Astrocyte of the cerebellum (primary cell): ENCODE measurements at regions not wholly inside any gene's neighbourhood (a gene's known extent, or its start where the extent isn't known, plus 50 kb on each side); places are given as distances from the start of the nearest gene placed in this dataset.

ENCODE experiments used
- DNase-seq: peaks from one replicate; pipeline ENCODE4 v3.0.0-alpha.2; 2011; ENCODE audit warnings: low read depth
- H3K4me3 ChIP-seq: 2 replicates; pipeline ENCODE4 v1.5.1; 2011; ENCODE audit warnings: mild to moderate bottlenecking, low read depth, low read length, moderate library complexity
- in situ Hi-C: cut with HindIII; loops from 2 replicates; pipeline ENCODE4 v1.10.0; 2017; ENCODE audit warnings: low sequenced_read_pairs
- TF ChIP-seq, protein P1 (sequence below): IDR thresholded peaks from 2 replicates; pipeline ENCODE4 v1.5.1; 2012; ENCODE audit warnings: low read length, low read depth, moderate library complexity, mild to moderate bottlenecking; ENCODE audit errors: missing control alignments

DNA sequence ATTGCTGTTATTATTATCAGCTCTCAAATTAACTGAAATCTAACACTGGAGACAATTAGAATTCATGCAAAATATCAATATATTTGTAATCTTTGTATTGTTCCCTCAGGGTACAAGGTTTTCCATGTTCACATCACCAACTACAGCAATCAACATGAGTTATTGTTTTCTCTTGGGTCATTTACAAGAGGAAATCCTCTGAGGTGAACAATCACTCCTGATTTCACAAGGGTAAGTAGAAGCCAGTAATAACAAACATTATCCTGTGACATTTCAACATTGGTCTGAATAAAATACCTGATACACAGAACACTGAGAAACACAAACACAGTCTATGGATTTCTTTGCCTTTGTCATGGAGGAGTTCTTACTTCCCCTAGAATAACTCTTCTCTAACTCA is 174.0 kb downstream of the SUCNR1 start:
- no peak overlapping the region for H3K4me3 ChIP-seq
- TF ChIP-seq, protein P1, sequence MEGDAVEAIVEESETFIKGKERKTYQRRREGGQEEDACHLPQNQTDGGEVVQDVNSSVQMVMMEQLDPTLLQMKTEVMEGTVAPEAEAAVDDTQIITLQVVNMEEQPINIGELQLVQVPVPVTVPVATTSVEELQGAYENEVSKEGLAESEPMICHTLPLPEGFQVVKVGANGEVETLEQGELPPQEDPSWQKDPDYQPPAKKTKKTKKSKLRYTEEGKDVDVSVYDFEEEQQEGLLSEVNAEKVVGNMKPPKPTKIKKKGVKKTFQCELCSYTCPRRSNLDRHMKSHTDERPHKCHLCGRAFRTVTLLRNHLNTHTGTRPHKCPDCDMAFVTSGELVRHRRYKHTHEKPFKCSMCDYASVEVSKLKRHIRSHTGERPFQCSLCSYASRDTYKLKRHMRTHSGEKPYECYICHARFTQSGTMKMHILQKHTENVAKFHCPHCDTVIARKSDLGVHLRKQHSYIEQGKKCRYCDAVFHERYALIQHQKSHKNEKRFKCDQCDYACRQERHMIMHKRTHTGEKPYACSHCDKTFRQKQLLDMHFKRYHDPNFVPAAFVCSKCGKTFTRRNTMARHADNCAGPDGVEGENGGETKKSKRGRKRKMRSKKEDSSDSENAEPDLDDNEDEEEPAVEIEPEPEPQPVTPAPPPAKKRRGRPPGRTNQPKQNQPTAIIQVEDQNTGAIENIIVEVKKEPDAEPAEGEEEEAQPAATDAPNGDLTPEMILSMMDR, result no peak
- no peak for DNase-seq
- in situ Hi-C loops, result no loop called here

DNA sequence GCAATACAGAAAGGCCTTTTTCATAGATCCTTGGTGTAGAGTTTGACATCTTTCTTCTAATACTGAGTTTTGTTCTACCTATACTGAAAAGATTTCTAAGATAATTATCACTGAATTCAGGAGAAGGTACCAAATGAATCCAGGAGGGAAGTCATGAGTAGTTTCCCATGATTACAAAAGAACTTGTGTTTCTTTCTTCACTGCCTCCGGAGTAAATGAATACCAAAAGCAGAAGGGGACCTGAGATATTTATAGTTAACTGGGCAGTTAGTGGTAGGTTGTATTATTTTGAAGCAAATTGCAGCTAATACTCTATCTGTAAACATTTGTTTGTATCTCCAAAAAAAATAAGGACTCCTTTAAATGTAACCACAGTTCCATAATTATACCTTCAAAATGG is 175.4 kb downstream of the SUCNR1 start:
- TF ChIP-seq, protein P1, result no peak
- in situ Hi-C loops, result no loop called here
- no peak for DNase-seq
- H3K4me3 ChIP-seq, result no peak overlapping the region

DNA sequence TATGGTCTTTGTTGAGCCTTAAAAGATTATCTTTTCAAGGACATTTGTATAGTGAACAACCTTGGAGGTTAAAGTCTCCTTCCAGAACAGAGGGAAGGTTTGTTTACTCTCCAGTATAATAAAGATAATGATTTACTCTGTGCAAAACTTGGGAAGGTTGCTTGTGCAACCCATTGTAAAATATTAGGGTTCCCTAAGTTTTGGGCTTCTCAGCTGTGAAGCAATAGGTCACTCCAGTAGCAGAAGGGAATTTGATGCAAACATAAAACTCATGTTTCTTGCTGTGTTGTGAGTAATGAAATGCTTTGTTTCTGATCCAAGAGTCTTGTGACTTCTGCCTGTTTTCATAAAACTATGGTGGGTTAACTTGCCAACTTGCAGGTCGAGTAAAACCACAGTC is 177.5 kb downstream of the SUCNR1 start:
- no peak overlapping the region for H3K4me3 ChIP-seq
- in situ Hi-C loops, result no loop called here
- TF ChIP-seq, protein P1, result no peak
- no peak for DNase-seq

DNA sequence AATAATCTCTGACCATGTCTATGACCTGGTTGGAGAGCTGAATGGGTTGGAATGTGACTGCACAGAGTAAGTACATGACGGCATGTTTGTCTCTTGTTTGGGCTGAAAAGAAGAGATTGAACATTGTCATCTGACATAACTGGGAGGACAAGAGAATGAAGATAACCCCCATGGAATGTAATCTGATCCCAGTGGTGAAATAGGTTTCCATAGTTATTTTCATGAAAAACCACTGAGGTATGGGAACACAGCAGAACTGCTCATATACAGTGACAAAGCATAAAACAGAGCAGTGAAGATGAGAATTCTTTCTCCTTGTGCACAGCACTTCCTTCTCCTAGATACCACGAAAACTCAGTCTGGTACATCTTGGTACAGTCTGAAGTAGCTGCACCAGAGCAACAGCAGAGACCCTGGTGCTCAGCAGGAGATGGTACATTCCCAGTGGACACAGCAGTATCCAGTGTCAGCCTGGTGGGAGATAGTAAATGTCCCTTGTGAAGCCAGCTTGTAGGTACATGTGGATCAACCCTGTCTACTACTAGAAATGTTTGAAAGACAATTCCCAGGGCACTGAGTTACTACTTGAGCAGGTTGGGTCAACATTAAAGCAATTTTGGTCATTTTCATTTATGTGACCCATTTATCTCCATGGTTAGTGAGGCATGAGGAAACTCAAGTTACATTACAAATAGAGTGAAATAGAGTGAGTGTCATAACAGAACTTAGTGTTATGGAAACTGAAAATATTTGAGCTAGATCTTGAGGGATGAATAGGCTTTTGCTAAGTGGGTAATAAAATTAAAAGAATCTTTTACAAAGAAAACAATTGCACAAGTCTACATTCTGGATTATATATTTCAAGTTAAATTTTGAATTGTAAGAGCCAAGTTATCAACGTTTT is 178.3 kb downstream of the SUCNR1 start:
- DNase-seq, result no peak
- no peak overlapping the region for H3K4me3 ChIP-seq
- TF ChIP-seq, protein P1, result no peak
- in situ Hi-C loops, result no loop called here

DNA sequence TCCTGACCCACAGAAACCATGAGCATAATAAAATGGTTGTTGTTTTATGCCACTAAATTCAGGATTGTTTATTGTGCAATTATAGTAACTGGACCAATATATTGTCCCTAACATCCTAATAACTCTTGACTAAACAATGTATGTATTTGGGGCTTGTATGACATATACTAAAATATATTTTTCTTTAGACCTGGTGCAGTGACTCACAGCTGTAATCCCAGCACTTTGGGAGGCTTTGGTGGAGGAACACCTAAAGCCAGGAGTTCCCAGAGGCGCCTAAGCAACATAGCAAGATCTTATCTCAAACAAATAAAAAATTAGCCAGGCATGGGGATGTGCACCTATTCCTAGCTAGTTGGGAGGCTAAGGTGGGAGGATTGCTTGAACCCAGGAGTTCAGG is 180.4 kb downstream of the SUCNR1 start:
- no peak overlapping the region for H3K4me3 ChIP-seq
- no peak for DNase-seq
- TF ChIP-seq, protein P1, result no peak
- in situ Hi-C loops, result no loop called here

DNA sequence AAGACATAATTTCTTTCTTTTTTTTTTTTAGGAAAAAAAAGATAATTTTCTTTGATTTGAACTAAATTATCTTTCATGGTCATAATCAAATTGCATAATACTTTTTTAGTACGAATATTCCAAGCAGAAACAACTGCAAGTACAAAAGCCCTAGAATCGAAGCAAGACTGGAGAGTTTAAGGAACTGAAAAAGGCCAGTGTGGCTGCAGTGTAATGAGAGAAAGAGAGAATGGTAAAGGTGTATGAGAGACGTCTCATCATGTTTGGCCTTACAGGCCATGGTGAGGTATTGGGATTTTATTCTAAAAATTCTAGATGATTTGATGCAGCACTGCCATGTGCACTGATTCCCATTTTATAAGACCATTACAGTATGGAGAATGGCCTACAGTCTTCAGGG is 180.9 kb downstream of the SUCNR1 start:
- no peak for DNase-seq
- H3K4me3 ChIP-seq, result no peak overlapping the region
- TF ChIP-seq, protein P1, result no peak
- in situ Hi-C loops, result no loop called here
